NT2/D1 (cell line): ENCODE measurements at regions not wholly inside any gene's neighbourhood (a gene's known extent, or its start where the extent isn't known, plus 50 kb on each side); places are given as distances from the start of the nearest gene placed in this dataset.

Source experiments
- SUZ12 ChIP-seq: IDR thresholded peaks from 2 replicates; pipeline ENCODE4 v1.6.1; 2011; ENCODE audit not compliant: insufficient read length, insufficient read depth; ENCODE audit errors: extremely low read depth
- ZNF274 ChIP-seq: IDR thresholded peaks from 2 replicates; pipeline ENCODE4 v1.6.1; 2011; ENCODE audit warnings: mild to moderate bottlenecking, low read depth, low read length

GRCh38 chr7:24029068-24029467, 254.9 kb upstream of the NPY start:
- TF ChIP-seq ZNF274 (no peak), SUZ12 (no peak)
